Liver (tissue), 7 donors: ENCODE measurements at regions not wholly inside any gene's neighbourhood (a gene's known extent, or its start where the extent isn't known, plus 50 kb on each side); places are given as distances from the start of the nearest gene placed in this dataset.

Experiments used
- DNase-seq: peaks from one replicate; pipeline ENCODE4 v3.0.0-alpha.2; 2017; ENCODE audit warnings: low spot score
- H3K27ac ChIP-seq, 2 donors: one replicate each; pipeline ENCODE4 v1.7.0; 2013; ENCODE audit warnings: inconsistent platforms in 2 of 2, low read length in 2 of 2, control low read depth in 1 of 2, low read depth in 1 of 2, mild to moderate bottlenecking in 1 of 2
- H3K27me3 ChIP-seq, 4 donors: one replicate each; pipeline versions ENCODE4 v1.6.1 to v1.7.0; 2013; ENCODE audit warnings: low read length in 3 of 4, inconsistent platforms in 1 of 4, mild to moderate bottlenecking in 1 of 4, moderate library complexity in 1 of 4; ENCODE audit not compliant: control insufficient read depth in 4 of 4, insufficient read depth in 4 of 4
- H3K36me3 ChIP-seq, 4 donors: one replicate each; pipeline versions ENCODE4 v1.6.1 to v1.7.0; 2013; ENCODE audit warnings: low read length in 3 of 4, mild to moderate bottlenecking in 3 of 4, low read depth in 1 of 4, moderate library complexity in 1 of 4; ENCODE audit not compliant: control insufficient read depth in 4 of 4, insufficient read depth in 3 of 4
- H3K4me1 ChIP-seq, 4 donors: one replicate each; pipeline versions ENCODE4 v1.6.1 to v1.7.0; 2013; ENCODE audit warnings: low read length in 3 of 4, mild to moderate bottlenecking in 3 of 4, moderate library complexity in 1 of 4; ENCODE audit not compliant: control insufficient read depth in 4 of 4, insufficient read depth in 4 of 4
- H3K4me3 ChIP-seq, 3 donors: one replicate each; pipeline versions ENCODE4 v1.6.1 to v1.7.0; 2013; ENCODE audit warnings: low read length in 3 of 3, control low read depth in 1 of 3, low read depth in 1 of 3, mild to moderate bottlenecking in 1 of 3
- H3K9ac ChIP-seq, 2 donors: one replicate each; pipeline ENCODE4 v1.7.0; 2013; ENCODE audit warnings: low read length in 2 of 2, mild to moderate bottlenecking in 2 of 2, moderate library complexity in 2 of 2, control low read depth in 1 of 2, low read depth in 1 of 2
- H3K9me3 ChIP-seq, 4 donors: one replicate each; pipeline versions ENCODE4 v1.6.1 to v1.7.0; 2013; ENCODE audit warnings: low read length in 3 of 4; ENCODE audit not compliant: control insufficient read depth in 4 of 4
- ATF3 ChIP-seq: IDR thresholded peaks from 2 replicates; pipeline ENCODE4 v1.6.1; 2016; ENCODE audit warnings: antibody characterized with exemption
- EGR1 ChIP-seq, 2 donors: IDR thresholded peaks; 2 replicates each; pipeline ENCODE4 v1.6.1; 2016 to 2018; ENCODE audit warnings: antibody characterized with exemption in 2 of 2, low read depth in 2 of 2
- FOXA1 ChIP-seq: IDR thresholded peaks from 2 replicates; pipeline ENCODE4 v1.6.1; 2016; ENCODE audit warnings: antibody characterized with exemption
- FOXA2 ChIP-seq: IDR thresholded peaks from 2 replicates; pipeline ENCODE4 v1.6.1; 2016; ENCODE audit warnings: antibody characterized with exemption
- GABPA ChIP-seq, 2 donors: IDR thresholded peaks in 1 of 2; conservative IDR thresholded peaks in 1 of 2; 2 replicates each; pipeline ENCODE4 v1.6.1; 2016; ENCODE audit warnings: antibody characterized with exemption in 2 of 2, mild to moderate bottlenecking in 1 of 2, moderate library complexity in 1 of 2
- HNF4A ChIP-seq, 2 donors: conservative IDR thresholded peaks; 2 replicates each; pipeline ENCODE4 v1.6.1; 2016; ENCODE audit warnings: antibody characterized with exemption in 2 of 2, mild to moderate bottlenecking in 2 of 2
- HNF4G ChIP-seq: IDR thresholded peaks from 2 replicates; pipeline ENCODE4 v1.6.1; 2016; ENCODE audit warnings: antibody characterized with exemption
- JUND ChIP-seq, 2 donors: IDR thresholded peaks; 2 replicates each; pipeline ENCODE4 v1.6.1; 2016; ENCODE audit warnings: antibody characterized with exemption in 2 of 2
- MAX ChIP-seq: IDR thresholded peaks from 2 replicates; pipeline ENCODE4 v1.6.1; 2016; ENCODE audit warnings: antibody characterized with exemption
- NR2F2 ChIP-seq: IDR thresholded peaks from 2 replicates; pipeline ENCODE4 v1.6.1; 2016; ENCODE audit warnings: antibody characterized with exemption
- RAD21 ChIP-seq, 2 donors: IDR thresholded peaks; 2 replicates each; pipeline ENCODE4 v1.6.1; 2016; ENCODE audit warnings: antibody characterized with exemption in 2 of 2, mild to moderate bottlenecking in 2 of 2
- REST ChIP-seq: IDR thresholded peaks from 2 replicates; pipeline ENCODE4 v1.6.1; 2016; ENCODE audit warnings: antibody characterized with exemption, mild to moderate bottlenecking
- RXRA ChIP-seq, 2 donors: IDR thresholded peaks; 2 replicates each; pipeline ENCODE4 v1.6.1; 2017 to 2018; ENCODE audit warnings: antibody characterized with exemption in 2 of 2, mild to moderate bottlenecking in 1 of 2
- SP1 ChIP-seq: IDR thresholded peaks from 2 replicates; pipeline ENCODE4 v1.6.1; 2018; ENCODE audit warnings: antibody characterized with exemption, mild to moderate bottlenecking
- TAF1 ChIP-seq: conservative IDR thresholded peaks from 2 replicates; pipeline ENCODE4 v1.6.1; 2016; ENCODE audit warnings: antibody characterized with exemption, mild to moderate bottlenecking
- YY1 ChIP-seq: IDR thresholded peaks from 2 replicates; pipeline ENCODE4 v1.6.1; 2016; ENCODE audit warnings: antibody characterized with exemption, mild to moderate bottlenecking
- WGBS: extraction: QIAGEN DNeasy Blood & Tissue Kit; methylation state at CpG from one replicate; pipeline ENCODE4 v1.1.7; 2013; 5-methylcytosine and 5-hydroxymethylcytosine counted together
- TF ChIP-seq, protein P1 (sequence below): IDR thresholded peaks from 2 replicates; pipeline ENCODE4 v1.6.1; 2016; ENCODE audit warnings: antibody characterized with exemption
- donor health status: healthy.
- donor health status: healthy.
- donor health status: healthy.
- donor health status: healthy.

GRCh38 chr5:25357605-25358004, 712.8 kb upstream of the CDH10 start:
- Histone ChIP-seq H3K36me3 (no peaks in the 10 kb centered on the region), H3K4me1 (no peaks in the 10 kb centered on the region), H3K27me3 (no peaks in the 10 kb centered on the region), H3K4me3 (no peak overlapping the region), H3K9me3 (peaks cover 0 to 6% (median 0%) of the 10 kb centered on the region in 4 donors), H3K27ac (no peak overlapping the region), H3K9ac (no peak overlapping the region)
- DNase-seq = no peak
- TF ChIP-seq REST (no peak), HNF4G (no peak), ATF3 (no peak), EGR1 (IDR thresholded peaks at IDR 0.05; ENCODE audit: low read depth in 2 of 2) (no peak), YY1 (no peak), FOXA2 (no peak), SP1 (no peak), TAF1 (no peak), FOXA1 (no peak), NR2F2 (no peak)
- 80% methylated on average over 8 of the region's 8 CpGs for WGBS

- no peak for TF ChIP-seq FOXA1
- TF ChIP-seq RXRA (IDR thresholded peaks at IDR 0.05) = no peak
- TF ChIP-seq JUND (IDR thresholded peaks at IDR 0.05) = no peak
- TF ChIP-seq YY1 = no peak
- no peak for TF ChIP-seq RAD21 (IDR thresholded peaks at IDR 0.05)
- TF ChIP-seq HNF4A (conservative IDR thresholded peaks at IDR 0.05) = no peak
- no peak for TF ChIP-seq NR2F2
- TF ChIP-seq, protein P1, sequence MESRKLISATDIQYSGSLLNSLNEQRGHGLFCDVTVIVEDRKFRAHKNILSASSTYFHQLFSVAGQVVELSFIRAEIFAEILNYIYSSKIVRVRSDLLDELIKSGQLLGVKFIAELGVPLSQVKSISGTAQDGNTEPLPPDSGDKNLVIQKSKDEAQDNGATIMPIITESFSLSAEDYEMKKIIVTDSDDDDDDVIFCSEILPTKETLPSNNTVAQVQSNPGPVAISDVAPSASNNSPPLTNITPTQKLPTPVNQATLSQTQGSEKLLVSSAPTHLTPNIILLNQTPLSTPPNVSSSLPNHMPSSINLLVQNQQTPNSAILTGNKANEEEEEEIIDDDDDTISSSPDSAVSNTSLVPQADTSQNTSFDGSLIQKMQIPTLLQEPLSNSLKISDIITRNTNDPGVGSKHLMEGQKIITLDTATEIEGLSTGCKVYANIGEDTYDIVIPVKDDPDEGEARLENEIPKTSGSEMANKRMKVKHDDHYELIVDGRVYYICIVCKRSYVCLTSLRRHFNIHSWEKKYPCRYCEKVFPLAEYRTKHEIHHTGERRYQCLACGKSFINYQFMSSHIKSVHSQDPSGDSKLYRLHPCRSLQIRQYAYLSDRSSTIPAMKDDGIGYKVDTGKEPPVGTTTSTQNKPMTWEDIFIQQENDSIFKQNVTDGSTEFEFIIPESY = no peak
- TF ChIP-seq GABPA (IDR thresholded peaks at IDR 0.05 in 1 of 2, conservative IDR thresholded peaks at IDR 0.05 in 1 of 2) = no peak
- TF ChIP-seq FOXA2 = no peak
- no peak for TF ChIP-seq HNF4G
- no peak for TF ChIP-seq MAX
- no peak for TF ChIP-seq SP1
- H3K9me3 ChIP-seq = no peaks in the 10 kb centered on the region
- H3K27me3 ChIP-seq = no peaks in the 10 kb centered on the region
- no peak for DNase-seq
- H3K9ac ChIP-seq = no peak overlapping the region
- H3K36me3 ChIP-seq = no peaks in the 10 kb centered on the region
- no peaks in the 10 kb centered on the region for H3K4me1 ChIP-seq
- H3K27ac ChIP-seq = no peak overlapping the region
- H3K4me3 ChIP-seq = no peak overlapping the region
Measured at GRCh38 chr5:25349746-25350145, 705.0 kb upstream of the CDH10 start.
